ENCODE measurements at regions not wholly inside any gene's neighbourhood (a gene's known extent, or its start where the extent isn't known, plus 50 kb on each side); places are given as distances from the start of the nearest gene placed in this dataset.

GRCh38 chr9:108296056-108296455, 559.7 kb downstream of the ACTL7B start:
- TF ChIP-seq POLR2A (IDR thresholded peaks at IDR 0.05) (no peak), CTCF (IDR thresholded peaks at IDR 0.05) (no peak)
